Hepatocyte (in vitro differentiated cells): ENCODE measurements at regions not wholly inside any gene's neighbourhood (a gene's known extent, or its start where the extent isn't known, plus 50 kb on each side); places are given as distances from the start of the nearest gene placed in this dataset.

Experiments used
- CTCF ChIP-seq: fragments of 200-600 bp; sonication (generic); IDR thresholded peaks from 2 replicates; pipeline ENCODE4 v1.5.1; 2016; ENCODE audit warnings: antibody characterized with exemption, mild to moderate bottlenecking; ENCODE audit not compliant: poor library complexity
- EZH2 ChIP-seq: fragments of 200-600 bp; sonication (generic); IDR thresholded peaks from 2 replicates; pipeline ENCODE4 v1.6.1; 2016; ENCODE audit warnings: antibody characterized with exemption, mild to moderate bottlenecking, borderline replicate concordance

DNA sequence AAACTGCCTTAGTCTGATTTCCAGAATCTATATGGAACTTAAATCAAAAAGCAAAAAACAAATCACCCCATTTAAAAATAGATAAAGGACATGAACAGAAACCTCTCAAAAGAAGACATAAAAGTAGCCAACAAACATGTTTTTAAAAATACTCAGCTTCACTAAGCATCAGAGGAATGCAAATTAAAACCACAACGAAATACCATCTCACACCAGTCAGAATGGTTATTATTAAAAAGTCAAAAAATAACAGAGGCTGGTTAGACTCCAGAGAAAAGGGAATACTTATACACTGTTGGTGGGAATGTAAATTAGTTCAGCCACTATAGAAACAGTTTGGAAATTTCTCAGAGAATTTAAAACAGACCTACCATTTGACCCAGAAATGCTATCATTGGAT, 367.9 kb downstream of the ZIC4 start:
- TF ChIP-seq CTCF (no peak), EZH2 (no peak)
